Glutamatergic neuron (in vitro differentiated cells): ENCODE measurements at regions not wholly inside any gene's neighbourhood (a gene's known extent, or its start where the extent isn't known, plus 50 kb on each side); places are given as distances from the start of the nearest gene placed in this dataset.

Experiments used
- DNase-seq: peaks from one replicate; pipeline ENCODE4 v3.0.0; 2022
- H3K27ac Mint-ChIP-seq: one replicate; pipeline ENCODE4 v1.8.0; 2020; ENCODE audit warnings: mild to moderate bottlenecking, mixed read lengths, inconsistent platforms; ENCODE audit not compliant: unreplicated experiment
- H3K27me3 Mint-ChIP-seq: one replicate; pipeline ENCODE4 v1.8.0; 2020; ENCODE audit warnings: mild to moderate bottlenecking, moderate library complexity, mixed read lengths, inconsistent platforms; ENCODE audit not compliant: unreplicated experiment
- H3K36me3 Mint-ChIP-seq: one replicate; pipeline ENCODE4 v1.8.0; 2020; ENCODE audit warnings: mild to moderate bottlenecking, mixed read lengths, inconsistent platforms; ENCODE audit not compliant: unreplicated experiment
- H3K4me1 Mint-ChIP-seq: one replicate; pipeline ENCODE4 v1.8.0; 2020; ENCODE audit warnings: mild to moderate bottlenecking, low read depth, mixed read lengths, inconsistent platforms; ENCODE audit not compliant: unreplicated experiment
- H3K4me3 Mint-ChIP-seq: one replicate; pipeline ENCODE4 v1.8.0; 2020; ENCODE audit warnings: mild to moderate bottlenecking, mixed read lengths, inconsistent platforms; ENCODE audit not compliant: unreplicated experiment
- H3K9me3 Mint-ChIP-seq: one replicate; pipeline ENCODE4 v1.8.0; 2020; ENCODE audit warnings: mild to moderate bottlenecking, moderate library complexity, mixed read lengths, inconsistent platforms; ENCODE audit not compliant: unreplicated experiment
- CTCF ChIP-seq: fragments of 200-600 bp; sonication (generic); IDR thresholded peaks from one replicate; pipeline ENCODE4 v1.5.0; 2021; ENCODE audit not compliant: partially characterized antibody, unreplicated experiment

- H3K4me1 Mint-ChIP-seq = no peaks in the 10 kb centered on the region
- H3K36me3 Mint-ChIP-seq = peaks cover 12% of the 10 kb centered on the region
- H3K27ac Mint-ChIP-seq = no peak overlapping the region
- no peak overlapping the region for H3K4me3 Mint-ChIP-seq
- peaks cover 3% of the 10 kb centered on the region for H3K27me3 Mint-ChIP-seq
- peaks cover 3% of the 10 kb centered on the region for H3K9me3 Mint-ChIP-seq
- DNase-seq = no peak
- no peak for TF ChIP-seq CTCF
These were observed 168.2 kb downstream of the DLL1 start for GRCh38 chr6:170122651-170123050.

GRCh38 chr6:170117111-170117972 lies 173.5 kb downstream of the DLL1 start:
- Mint-ChIP-seq H3K27me3 (peaks cover 4% of the 10 kb centered on the region), H3K4me1 (no peaks in the 10 kb centered on the region), H3K9me3 (peaks cover 7% of the 10 kb centered on the region), H3K27ac (no peak overlapping the region), H3K4me3 (no peak overlapping the region), H3K36me3 (peaks cover 24% of the 10 kb centered on the region)
- no peak for TF ChIP-seq CTCF
- no peak for DNase-seq

- Mint-ChIP-seq H3K27me3 (peaks cover 4% of the 10 kb centered on the region), H3K4me1 (no peaks in the 10 kb centered on the region), H3K36me3 (peaks cover 23% of the 10 kb centered on the region), H3K27ac (no peak overlapping the region), H3K9me3 (peaks cover 7% of the 10 kb centered on the region), H3K4me3 (no peak overlapping the region)
- DNase-seq = no peak
- no peak for TF ChIP-seq CTCF
These were observed 174.2 kb downstream of the DLL1 start for GRCh38 chr6:170116636-170117035.

DNA sequence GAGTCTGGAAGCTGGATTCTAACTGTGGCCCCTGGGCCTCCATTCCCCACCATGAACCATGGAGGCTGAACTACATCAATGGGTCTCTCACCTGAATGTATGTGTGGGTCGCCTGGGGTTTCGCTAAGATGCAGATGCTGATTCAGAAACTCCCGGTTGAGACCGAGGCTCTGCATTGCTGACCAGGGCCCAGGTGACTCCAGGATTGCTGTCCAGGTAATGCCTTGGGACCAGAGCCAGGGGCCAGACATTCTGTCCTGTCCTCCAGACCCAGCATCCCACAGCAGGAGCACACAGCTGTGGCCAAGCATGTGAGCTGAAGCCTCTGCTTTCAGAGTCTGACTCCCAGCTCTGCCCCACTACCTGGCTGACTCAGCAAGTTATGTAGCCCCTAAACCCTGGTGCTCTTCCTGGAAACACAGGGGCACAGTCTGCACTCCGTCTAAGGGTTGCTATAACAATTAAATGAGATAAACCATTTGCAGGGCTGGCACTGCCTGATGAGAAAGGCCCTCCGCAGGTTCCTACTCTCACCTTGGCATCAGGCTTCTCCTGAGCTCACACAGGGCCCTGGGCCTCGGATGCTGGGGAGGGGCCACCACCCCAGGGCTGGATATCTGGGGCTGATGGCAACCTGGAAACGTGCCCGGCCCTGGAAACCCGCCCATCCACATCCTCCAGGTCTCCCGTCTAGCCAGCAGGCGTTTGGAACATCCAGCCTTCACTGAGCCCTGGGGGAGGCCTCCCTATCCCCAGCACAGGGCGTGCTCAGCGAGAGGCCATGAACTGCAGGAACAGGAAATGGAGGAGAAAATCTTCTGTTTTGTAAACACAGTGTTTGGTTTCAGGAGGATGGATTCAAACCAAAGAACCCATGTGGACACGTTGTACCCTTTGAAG lies 175.7 kb downstream of the DLL1 start:
- DNase-seq = no peak
- no peaks in the 10 kb centered on the region for H3K4me1 Mint-ChIP-seq
- peak overlapping the region; percentile 48 for H3K27ac Mint-ChIP-seq
- H3K27me3 Mint-ChIP-seq = peaks cover 4% of the 10 kb centered on the region
- H3K36me3 Mint-ChIP-seq = peaks cover 20% of the 10 kb centered on the region
- no peak for TF ChIP-seq CTCF
- no peak overlapping the region for H3K4me3 Mint-ChIP-seq
- H3K9me3 Mint-ChIP-seq = peaks cover 4% of the 10 kb centered on the region
